Activated CD8-positive, alpha-beta T cell treated with anti-CD3 and anti-CD28 coated beads for 36 hours (primary cell): ENCODE measurements at regions not wholly inside any gene's neighbourhood (a gene's known extent, or its start where the extent isn't known, plus 50 kb on each side); places are given as distances from the start of the nearest gene placed in this dataset.

ENCODE experiments used
- ATAC-seq: fragments of 200-7000 bp; cut with Tn5 transposase; one replicate; pipeline ENCODE4 v1.10.0; 2021; ENCODE audit warnings: mild to moderate bottlenecking, moderate library complexity
- CTCF ChIA-PET: fragments of 350-600 bp; sonication (Branson Sonifier 250); formaldehyde crosslinking; loops from one replicate; lab custom pipeline; 2021; ENCODE audit warnings: antibody characterized with exemption; lab: Charles Lee
- POLR2A ChIA-PET: fragments of 350-600 bp; sonication (Branson Sonifier 250); formaldehyde crosslinking; loops from one replicate; lab custom pipeline; 2021; ENCODE audit warnings: antibody characterized with exemption; lab: Charles Lee
- DNase-seq: peaks from one replicate; pipeline ENCODE4 v3.0.0-alpha.2; 2020
- H3K27ac Mint-ChIP-seq: one replicate; pipeline ENCODE4 v1.8.0; 2021; ENCODE audit warnings: mild to moderate bottlenecking, mixed read lengths
- H3K27me3 Mint-ChIP-seq: one replicate; pipeline ENCODE4 v1.8.0; 2021; ENCODE audit warnings: mixed read lengths
- H3K36me3 Mint-ChIP-seq: one replicate; pipeline ENCODE4 v1.8.0; 2021; ENCODE audit warnings: low read depth, mixed read lengths
- H3K4me1 Mint-ChIP-seq: one replicate; pipeline ENCODE4 v1.8.0; 2021; ENCODE audit warnings: low read depth, mixed read lengths
- H3K4me3 Mint-ChIP-seq: one replicate; pipeline ENCODE4 v1.8.0; 2021; ENCODE audit warnings: mild to moderate bottlenecking, moderate library complexity, mixed read lengths
- H3K9me3 Mint-ChIP-seq: one replicate; pipeline ENCODE4 v1.8.0; 2021; ENCODE audit warnings: mixed read lengths
- CTCF ChIP-seq: fragments of 200-600 bp; IDR thresholded peaks from one replicate; pipeline ENCODE4 v1.8.0; 2022; ENCODE audit warnings: antibody characterized with exemption, mild to moderate bottlenecking
- intact Hi-C: fragments of 100-400 bp; cut with micrococcal nuclease; formaldehyde crosslinking; loops from one replicate; pipeline ENCODE4 v1.10.0; 2022

GRCh38 chr9:3058409-3058808, 214.5 kb upstream of the PUM3 start:
- Mint-ChIP-seq H3K27me3 (no peaks in the 10 kb centered on the region), H3K4me1 (no peaks in the 10 kb centered on the region), H3K36me3 (no peaks in the 10 kb centered on the region), H3K4me3 (no peak overlapping the region), H3K27ac (no peak overlapping the region), H3K9me3 (no peaks in the 10 kb centered on the region)
- DNase-seq = no peak
- CTCF ChIA-PET = no interaction called here
- ATAC-seq = no peak
- intact Hi-C loops = no loop called here
- POLR2A ChIA-PET = no interaction called here
- no peak for TF ChIP-seq CTCF

GRCh38 chr9:3054017-3054586, 210.2 kb upstream of the PUM3 start:
- no peak overlapping the region for H3K27ac Mint-ChIP-seq
- CTCF ChIA-PET = no interaction called here
- POLR2A ChIA-PET = interaction anchor here (0.9 kb wide), 1 partner anchor 23 kb away, joined by 3 read pairs; no protein-coding TSS in a partner anchor

GRCh38 chr9:3049636-3050035, 205.7 kb upstream of the PUM3 start:
- CTCF ChIA-PET = no interaction called here

More at GRCh38 chr9:3054017-3054586, 210.2 kb upstream of the PUM3 start:
- Mint-ChIP-seq H3K4me1 (no peaks in the 10 kb centered on the region), H3K9me3 (peaks cover 1% of the 10 kb centered on the region), H3K4me3 (no peak overlapping the region), H3K36me3 (no peaks in the 10 kb centered on the region), H3K27me3 (no peaks in the 10 kb centered on the region)
- DNase-seq = no peak
- no peak for ATAC-seq
- no peak for TF ChIP-seq CTCF
- intact Hi-C loops = no loop called here

GRCh38 chr9:3047912-3048311, 204.0 kb upstream of the PUM3 start:
- ATAC-seq = no peak
- DNase-seq = no peak
- Mint-ChIP-seq H3K4me3 (no peak overlapping the region), H3K9me3 (peaks cover 1% of the 10 kb centered on the region), H3K36me3 (no peaks in the 10 kb centered on the region), H3K27ac (no peak overlapping the region), H3K4me1 (no peaks in the 10 kb centered on the region), H3K27me3 (peaks cover 7% of the 10 kb centered on the region)
- ChIA-PET CTCF (no interaction called here), POLR2A (no interaction called here)
- intact Hi-C loops = no loop called here
- no peak for TF ChIP-seq CTCF

More at GRCh38 chr9:3049636-3050035, 205.7 kb upstream of the PUM3 start:
- peaks cover 1% of the 10 kb centered on the region for H3K9me3 Mint-ChIP-seq
- ATAC-seq = no peak
- intact Hi-C loops = no loop called here
- H3K27ac Mint-ChIP-seq = no peak overlapping the region
- H3K36me3 Mint-ChIP-seq = no peaks in the 10 kb centered on the region
- TF ChIP-seq CTCF = no peak
- H3K27me3 Mint-ChIP-seq = peaks cover 7% of the 10 kb centered on the region
- H3K4me3 Mint-ChIP-seq = no peak overlapping the region
- POLR2A ChIA-PET = no interaction called here
- DNase-seq = no peak
- no peaks in the 10 kb centered on the region for H3K4me1 Mint-ChIP-seq

- ATAC-seq (no peak), DNase-seq (no peak)
- H3K27ac Mint-ChIP-seq = no peak overlapping the region
- no peak overlapping the region for H3K4me3 Mint-ChIP-seq
- peaks cover 12% of the 10 kb centered on the region for H3K27me3 Mint-ChIP-seq
- ChIA-PET CTCF (no interaction called here), POLR2A (no interaction called here)
- no peaks in the 10 kb centered on the region for H3K36me3 Mint-ChIP-seq
- H3K4me1 Mint-ChIP-seq = no peaks in the 10 kb centered on the region
- intact Hi-C loops = no loop called here
- no peak for TF ChIP-seq CTCF
- H3K9me3 Mint-ChIP-seq = no peaks in the 10 kb centered on the region
These were observed 201.3 kb upstream of the PUM3 start for GRCh38 chr9:3045153-3045552.
